ENCODE measurements at regions not wholly inside any gene's neighbourhood (a gene's known extent, or its start where the extent isn't known, plus 50 kb on each side); places are given as distances from the start of the nearest gene placed in this dataset.

DNA sequence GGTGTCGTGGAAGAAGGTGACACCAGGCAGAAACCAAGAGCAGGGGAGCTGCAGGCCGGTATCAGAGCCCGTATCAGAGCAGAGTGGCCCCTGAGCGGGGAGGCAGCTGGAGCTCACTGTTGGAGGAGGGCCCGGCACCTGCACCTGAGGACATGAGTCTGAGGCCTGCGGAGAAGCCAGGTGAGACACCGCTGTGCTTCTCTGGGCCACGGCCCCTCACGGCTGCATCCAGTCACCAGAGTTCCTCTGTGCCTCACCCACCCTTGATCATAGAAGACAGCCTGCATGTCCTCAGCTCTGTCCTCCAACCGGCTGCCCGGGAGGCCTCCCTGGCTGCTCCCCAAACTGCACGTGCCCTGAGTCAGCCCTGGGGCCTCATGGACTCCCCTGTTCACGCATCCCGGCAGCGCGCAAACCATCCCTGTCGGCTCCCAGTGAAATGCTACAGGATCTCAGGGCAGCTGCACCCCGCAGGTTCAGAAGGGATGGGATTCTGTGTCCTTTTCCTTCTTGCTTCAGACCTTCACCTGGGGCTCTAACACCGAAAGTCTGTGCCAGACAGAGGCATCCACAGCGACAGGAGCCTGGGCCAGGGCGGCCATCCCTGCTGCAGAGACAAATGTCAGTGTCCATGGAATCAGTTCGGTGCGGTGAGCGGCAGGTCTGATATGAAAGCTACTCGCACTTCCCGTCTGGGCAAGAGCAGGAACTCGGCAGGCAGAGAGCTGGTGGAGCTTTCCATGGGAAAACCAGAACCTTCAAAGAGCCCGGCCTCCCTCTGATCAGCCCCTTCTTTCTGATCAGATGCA is 111.9 kb upstream of the FAM20C start:
- Histone ChIP-seq H3K27ac (ENCODE audit: low read depth, low read length) (no peak overlapping the region), H3K27me3 (ENCODE audit: control insufficient read depth, insufficient read depth, low read length) (peaks cover 4% of the 10 kb centered on the region), H3K4me3 (ENCODE audit: low read depth, low read length) (no peak overlapping the region), H3K9me3 (ENCODE audit: control insufficient read depth, insufficient read depth, low read length) (no peaks in the 10 kb centered on the region; the same call in 1 of the 2 replicates)
- TF ChIP-seq, protein P1, sequence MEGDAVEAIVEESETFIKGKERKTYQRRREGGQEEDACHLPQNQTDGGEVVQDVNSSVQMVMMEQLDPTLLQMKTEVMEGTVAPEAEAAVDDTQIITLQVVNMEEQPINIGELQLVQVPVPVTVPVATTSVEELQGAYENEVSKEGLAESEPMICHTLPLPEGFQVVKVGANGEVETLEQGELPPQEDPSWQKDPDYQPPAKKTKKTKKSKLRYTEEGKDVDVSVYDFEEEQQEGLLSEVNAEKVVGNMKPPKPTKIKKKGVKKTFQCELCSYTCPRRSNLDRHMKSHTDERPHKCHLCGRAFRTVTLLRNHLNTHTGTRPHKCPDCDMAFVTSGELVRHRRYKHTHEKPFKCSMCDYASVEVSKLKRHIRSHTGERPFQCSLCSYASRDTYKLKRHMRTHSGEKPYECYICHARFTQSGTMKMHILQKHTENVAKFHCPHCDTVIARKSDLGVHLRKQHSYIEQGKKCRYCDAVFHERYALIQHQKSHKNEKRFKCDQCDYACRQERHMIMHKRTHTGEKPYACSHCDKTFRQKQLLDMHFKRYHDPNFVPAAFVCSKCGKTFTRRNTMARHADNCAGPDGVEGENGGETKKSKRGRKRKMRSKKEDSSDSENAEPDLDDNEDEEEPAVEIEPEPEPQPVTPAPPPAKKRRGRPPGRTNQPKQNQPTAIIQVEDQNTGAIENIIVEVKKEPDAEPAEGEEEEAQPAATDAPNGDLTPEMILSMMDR (IDR thresholded peaks at IDR 0.05; ENCODE audit: low read depth, low read length), result no peak
- DNase-seq (ENCODE audit: low read depth, low spot score), result no peak
- POLR2A ChIA-PET, result no interaction called here
- CTCF ChIA-PET, result no interaction called here

DNA sequence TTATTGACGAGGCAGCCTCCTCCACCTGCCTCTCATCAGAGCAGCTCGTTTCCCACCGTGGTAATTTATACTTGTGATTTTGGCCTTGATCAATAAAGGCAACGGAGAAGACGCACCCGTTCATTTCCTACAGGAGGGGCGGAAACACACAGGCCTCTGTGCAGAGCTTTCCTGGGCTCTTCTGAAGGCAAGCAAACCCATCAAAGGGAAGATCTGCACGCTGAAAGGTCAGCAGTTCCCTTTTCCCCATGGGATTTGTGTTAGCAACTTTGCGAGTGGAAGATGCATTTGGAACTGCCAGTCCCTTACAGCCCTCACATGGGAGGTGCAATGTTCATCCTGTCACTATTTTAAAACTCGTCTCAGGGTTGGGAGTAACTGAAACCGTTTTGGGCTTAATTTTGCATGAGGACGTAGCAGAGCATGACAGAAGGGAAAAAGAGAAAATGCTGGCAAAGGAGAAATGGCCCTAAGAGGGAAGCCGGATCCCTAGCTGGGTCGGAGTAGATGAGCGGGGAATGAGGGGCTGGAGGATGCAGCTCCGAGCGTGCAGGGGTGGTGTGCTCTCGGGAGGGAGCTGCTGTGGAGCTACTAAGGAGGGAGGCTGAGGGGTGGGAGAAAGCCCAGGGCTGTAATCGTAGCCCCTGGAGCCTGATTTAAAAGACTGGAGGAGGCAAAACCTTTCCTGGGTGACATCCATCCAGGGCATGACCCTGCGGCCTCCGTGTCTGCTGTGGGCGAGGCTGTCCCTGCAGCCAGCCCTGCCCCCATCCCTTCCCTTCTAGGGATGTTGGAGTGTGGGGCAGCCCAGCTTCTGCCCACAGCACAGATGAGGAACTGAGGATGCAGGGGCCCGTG is 111.1 kb upstream of the FAM20C start:
- H3K4me3 ChIP-seq (ENCODE audit: low read depth, low read length), result no peak overlapping the region
- POLR2A ChIA-PET, result no interaction called here

DNA sequence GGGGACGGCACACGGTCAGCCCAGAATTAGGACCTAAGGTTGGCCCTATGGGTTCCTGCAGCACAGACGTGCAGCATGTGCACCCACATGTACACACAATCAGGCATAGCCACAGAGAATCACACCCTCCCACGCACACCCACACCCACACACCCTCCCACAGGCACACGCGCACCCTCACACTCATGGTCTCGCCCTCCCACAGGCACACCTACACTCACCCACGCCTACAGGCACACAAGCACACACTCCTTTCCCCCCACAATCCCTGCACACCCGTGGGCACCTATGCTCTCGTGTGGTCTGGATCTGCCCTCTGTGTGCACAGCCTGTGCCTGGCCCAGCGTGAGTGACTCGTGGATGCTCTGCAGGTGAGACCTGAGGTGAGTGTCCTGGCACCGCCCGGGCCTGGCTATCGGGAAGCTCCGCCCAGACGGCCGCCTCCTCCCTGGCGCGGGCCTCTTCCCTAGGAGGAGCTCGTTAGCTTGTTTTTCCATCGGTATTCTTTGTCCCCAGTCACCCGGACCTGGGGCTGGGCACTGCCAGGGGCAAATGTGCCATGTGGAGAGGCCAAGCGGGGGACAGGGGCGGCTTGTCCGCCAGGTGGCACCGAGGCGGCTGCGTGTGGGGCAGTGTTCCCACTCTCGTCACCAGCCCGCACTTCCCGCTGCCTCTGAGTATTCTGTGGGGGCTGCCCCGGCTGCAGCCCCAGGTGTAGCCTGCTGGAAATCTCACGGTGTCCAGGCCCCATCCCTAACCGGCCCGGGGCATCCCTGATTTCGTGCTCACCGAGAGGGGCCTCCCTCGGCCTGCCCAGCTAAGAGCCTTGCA is 110.2 kb upstream of the FAM20C start:
- POLR2A ChIA-PET, result no interaction called here
- Histone ChIP-seq H3K4me3 (ENCODE audit: low read depth, low read length) (no peak overlapping the region), H3K27me3 (ENCODE audit: control insufficient read depth, insufficient read depth, low read length) (peaks cover 6% of the 10 kb centered on the region), H3K9me3 (ENCODE audit: control insufficient read depth, insufficient read depth, low read length) (no peaks in the 10 kb centered on the region; the same call in 1 of the 2 replicates), H3K27ac (ENCODE audit: low read depth, low read length) (no peak overlapping the region)
- no peak for DNase-seq (ENCODE audit: low read depth, low spot score)
- TF ChIP-seq, protein P1 (IDR thresholded peaks at IDR 0.05; ENCODE audit: low read depth, low read length), result no peak
- CTCF ChIA-PET, result no interaction called here

More for the DNA sequence above, 111.1 kb upstream of the FAM20C start:
- CTCF ChIA-PET, result no interaction called here
- Histone ChIP-seq H3K27ac (ENCODE audit: low read depth, low read length) (no peak overlapping the region), H3K9me3 (ENCODE audit: control insufficient read depth, insufficient read depth, low read length) (no peaks in the 10 kb centered on the region; the same call in 1 of the 2 replicates), H3K27me3 (ENCODE audit: control insufficient read depth, insufficient read depth, low read length) (peaks cover 5% of the 10 kb centered on the region)
- no peak for DNase-seq (ENCODE audit: low read depth, low spot score)
- TF ChIP-seq, protein P1 (IDR thresholded peaks at IDR 0.05; ENCODE audit: low read depth, low read length), result no peak

DNA sequence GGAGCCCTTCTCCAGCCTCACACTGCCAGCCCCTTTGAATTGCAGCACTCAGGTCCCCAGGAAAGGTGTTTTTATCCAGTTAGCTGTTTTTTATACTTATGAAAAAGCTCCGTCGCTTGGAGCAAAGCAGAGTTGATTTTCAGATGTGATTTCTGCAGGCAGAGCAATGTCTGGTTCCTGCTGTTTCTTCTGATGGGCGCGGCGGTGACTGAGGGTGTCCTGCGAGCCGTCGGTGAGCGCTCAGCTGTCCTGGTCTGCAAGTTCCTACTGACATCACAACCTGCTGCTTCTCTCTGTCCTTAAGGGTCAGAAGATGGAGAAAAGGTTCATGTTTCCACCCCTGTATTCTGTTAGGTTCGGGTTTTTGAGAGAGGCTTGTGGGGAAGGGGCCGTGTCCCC is 109.6 kb upstream of the FAM20C start:
- no peak for DNase-seq (ENCODE audit: low read depth, low spot score)
- Histone ChIP-seq H3K4me3 (ENCODE audit: low read depth, low read length) (no peak overlapping the region), H3K27me3 (ENCODE audit: control insufficient read depth, insufficient read depth, low read length) (peaks cover 6% of the 10 kb centered on the region), H3K27ac (ENCODE audit: low read depth, low read length) (no peak overlapping the region), H3K9me3 (ENCODE audit: control insufficient read depth, insufficient read depth, low read length) (no peaks in the 10 kb centered on the region; the same call in 1 of the 2 replicates)
- CTCF ChIA-PET, result no interaction called here
- POLR2A ChIA-PET, result no interaction called here
- TF ChIP-seq, protein P1 (IDR thresholded peaks at IDR 0.05; ENCODE audit: low read depth, low read length), result no peak
